ENCODE measurements at regions not wholly inside any gene's neighbourhood (a gene's known extent, or its start where the extent isn't known, plus 50 kb on each side); places are given as distances from the start of the nearest gene placed in this dataset.

DNA sequence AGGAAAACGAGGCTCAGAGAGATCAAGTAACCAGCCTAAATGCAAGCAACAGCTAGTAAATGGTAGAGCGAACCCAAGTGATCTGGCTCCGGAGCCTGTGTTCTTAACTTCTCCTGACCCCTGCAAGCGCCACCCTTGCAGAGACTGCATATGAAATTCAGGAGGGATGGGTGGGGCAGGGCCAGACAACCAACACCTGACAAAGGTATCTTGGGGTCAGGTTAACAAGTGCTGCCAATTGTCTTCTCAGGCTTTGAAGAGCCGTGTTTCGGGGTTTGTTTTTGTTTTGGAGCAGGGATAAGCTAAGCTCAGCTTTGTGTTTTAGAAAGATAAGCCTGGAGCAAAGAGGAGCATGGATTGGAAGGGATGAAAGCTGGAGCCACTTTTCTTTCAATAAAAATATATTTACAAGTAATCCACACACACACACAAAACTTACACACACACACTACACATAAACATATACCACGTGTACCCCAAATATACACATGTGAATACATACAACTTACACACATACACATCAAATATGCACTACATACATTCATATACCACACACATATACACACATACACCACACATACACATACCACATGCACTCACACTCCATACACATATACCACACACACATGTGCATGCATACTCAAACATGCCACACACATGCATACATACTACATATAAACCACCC lies 722.0 kb downstream of the DIAPH3 start (continued):
- TF ChIP-seq ZNF232 (CRISPR knock-in tag; IDR thresholded peaks at IDR 0.05) (no peak), SMAD3 (CRISPR knock-in tag; IDR thresholded peaks at IDR 0.05; ENCODE audit: borderline replicate concordance) (no peak), JAZF1 (CRISPR knock-in tag; IDR thresholded peaks at IDR 0.05) (no peak), EMX1 (CRISPR knock-in tag; IDR thresholded peaks at IDR 0.05) (no peak), CREB1 (CRISPR knock-in tag; IDR thresholded peaks at IDR 0.05) (no peak), IRF2 (CRISPR knock-in tag; IDR thresholded peaks at IDR 0.05; ENCODE audit: borderline replicate concordance, low read depth) (no peak), MXD4 (CRISPR knock-in tag; IDR thresholded peaks at IDR 0.05; ENCODE audit: borderline replicate concordance) (no peak), ZNF423 (CRISPR knock-in tag; IDR thresholded peaks at IDR 0.05) (no peak), ATF1 (CRISPR knock-in tag; IDR thresholded peaks at IDR 0.05) (no peak)
- TF ChIP-seq, protein P1, sequence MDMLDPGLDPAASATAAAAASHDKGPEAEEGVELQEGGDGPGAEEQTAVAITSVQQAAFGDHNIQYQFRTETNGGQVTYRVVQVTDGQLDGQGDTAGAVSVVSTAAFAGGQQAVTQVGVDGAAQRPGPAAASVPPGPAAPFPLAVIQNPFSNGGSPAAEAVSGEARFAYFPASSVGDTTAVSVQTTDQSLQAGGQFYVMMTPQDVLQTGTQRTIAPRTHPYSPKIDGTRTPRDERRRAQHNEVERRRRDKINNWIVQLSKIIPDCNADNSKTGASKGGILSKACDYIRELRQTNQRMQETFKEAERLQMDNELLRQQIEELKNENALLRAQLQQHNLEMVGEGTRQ (CRISPR knock-in tag; IDR thresholded peaks at IDR 0.05), result no peak
- TF ChIP-seq, protein P2, sequence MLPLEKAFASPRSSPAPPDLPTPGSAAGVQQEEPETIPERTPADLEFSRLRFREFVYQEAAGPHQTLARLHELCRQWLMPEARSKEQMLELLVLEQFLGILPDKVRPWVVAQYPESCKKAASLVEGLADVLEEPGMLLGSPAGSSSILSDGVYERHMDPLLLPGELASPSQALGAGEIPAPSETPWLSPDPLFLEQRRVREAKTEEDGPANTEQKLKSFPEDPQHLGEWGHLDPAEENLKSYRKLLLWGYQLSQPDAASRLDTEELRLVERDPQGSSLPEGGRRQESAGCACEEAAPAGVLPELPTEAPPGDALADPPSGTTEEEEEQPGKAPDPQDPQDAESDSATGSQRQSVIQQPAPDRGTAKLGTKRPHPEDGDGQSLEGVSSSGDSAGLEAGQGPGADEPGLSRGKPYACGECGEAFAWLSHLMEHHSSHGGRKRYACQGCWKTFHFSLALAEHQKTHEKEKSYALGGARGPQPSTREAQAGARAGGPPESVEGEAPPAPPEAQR (CRISPR knock-in tag; IDR thresholded peaks at IDR 0.05), result no peak
- TF ChIP-seq, protein P3, sequence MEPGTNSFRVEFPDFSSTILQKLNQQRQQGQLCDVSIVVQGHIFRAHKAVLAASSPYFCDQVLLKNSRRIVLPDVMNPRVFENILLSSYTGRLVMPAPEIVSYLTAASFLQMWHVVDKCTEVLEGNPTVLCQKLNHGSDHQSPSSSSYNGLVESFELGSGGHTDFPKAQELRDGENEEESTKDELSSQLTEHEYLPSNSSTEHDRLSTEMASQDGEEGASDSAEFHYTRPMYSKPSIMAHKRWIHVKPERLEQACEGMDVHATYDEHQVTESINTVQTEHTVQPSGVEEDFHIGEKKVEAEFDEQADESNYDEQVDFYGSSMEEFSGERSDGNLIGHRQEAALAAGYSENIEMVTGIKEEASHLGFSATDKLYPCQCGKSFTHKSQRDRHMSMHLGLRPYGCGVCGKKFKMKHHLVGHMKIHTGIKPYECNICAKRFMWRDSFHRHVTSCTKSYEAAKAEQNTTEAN (CRISPR knock-in tag; IDR thresholded peaks at IDR 0.05), result no peak

DNA sequence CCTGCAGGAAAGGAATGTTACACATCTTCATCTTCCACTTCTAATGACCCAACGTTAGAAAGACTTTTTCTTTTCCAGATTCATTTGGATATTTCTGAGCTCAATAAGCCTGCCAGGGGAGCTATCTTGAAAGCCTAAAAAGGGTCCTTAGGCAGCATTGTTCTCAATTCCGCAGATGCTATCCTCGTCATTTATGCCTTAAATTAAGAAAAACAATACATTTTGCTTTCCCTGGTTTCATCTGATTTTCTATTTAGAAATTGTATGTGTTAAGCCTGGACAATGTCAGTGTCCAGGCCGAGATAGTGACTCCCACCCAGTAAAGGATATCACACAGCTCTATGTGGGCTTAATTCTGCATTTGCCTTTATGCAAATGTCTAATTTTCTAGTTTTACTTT lies 721.3 kb downstream of the DIAPH3 start:
- ATAC-seq, result no peak
- Mint-ChIP-seq H3K36me3 (peaks cover 10% of the 10 kb centered on the region), H3K9me3 (peaks cover 13% of the 10 kb centered on the region), H3K4me1 (peaks cover 60% of the 10 kb centered on the region), H3K27me3 (ENCODE audit: low read depth) (peaks cover 38% of the 10 kb centered on the region), H3K27ac (no peak overlapping the region), H3K4me3 (no peak overlapping the region)
- ChIA-PET POLR2A (no interaction called here), CTCF (interaction anchor here (1.3 kb wide), 1 partner anchor 20 kb away, joined by 4 read pairs; no protein-coding TSS in a partner anchor)
- DNase-seq (ENCODE audit: low spot score), result no peak
- TF ChIP-seq, protein P4, sequence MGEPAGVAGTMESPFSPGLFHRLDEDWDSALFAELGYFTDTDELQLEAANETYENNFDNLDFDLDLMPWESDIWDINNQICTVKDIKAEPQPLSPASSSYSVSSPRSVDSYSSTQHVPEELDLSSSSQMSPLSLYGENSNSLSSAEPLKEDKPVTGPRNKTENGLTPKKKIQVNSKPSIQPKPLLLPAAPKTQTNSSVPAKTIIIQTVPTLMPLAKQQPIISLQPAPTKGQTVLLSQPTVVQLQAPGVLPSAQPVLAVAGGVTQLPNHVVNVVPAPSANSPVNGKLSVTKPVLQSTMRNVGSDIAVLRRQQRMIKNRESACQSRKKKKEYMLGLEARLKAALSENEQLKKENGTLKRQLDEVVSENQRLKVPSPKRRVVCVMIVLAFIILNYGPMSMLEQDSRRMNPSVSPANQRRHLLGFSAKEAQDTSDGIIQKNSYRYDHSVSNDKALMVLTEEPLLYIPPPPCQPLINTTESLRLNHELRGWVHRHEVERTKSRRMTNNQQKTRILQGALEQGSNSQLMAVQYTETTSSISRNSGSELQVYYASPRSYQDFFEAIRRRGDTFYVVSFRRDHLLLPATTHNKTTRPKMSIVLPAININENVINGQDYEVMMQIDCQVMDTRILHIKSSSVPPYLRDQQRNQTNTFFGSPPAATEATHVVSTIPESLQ (CRISPR knock-in tag; IDR thresholded peaks at IDR 0.05), result no peak
- TF ChIP-seq MYBL2 (CRISPR knock-in tag; IDR thresholded peaks at IDR 0.05), result no peak
- TF ChIP-seq ZNF423 (CRISPR knock-in tag; IDR thresholded peaks at IDR 0.05), result no peak
- no peak for TF ChIP-seq CREB1 (CRISPR knock-in tag; IDR thresholded peaks at IDR 0.05)
- TF ChIP-seq, protein P5, sequence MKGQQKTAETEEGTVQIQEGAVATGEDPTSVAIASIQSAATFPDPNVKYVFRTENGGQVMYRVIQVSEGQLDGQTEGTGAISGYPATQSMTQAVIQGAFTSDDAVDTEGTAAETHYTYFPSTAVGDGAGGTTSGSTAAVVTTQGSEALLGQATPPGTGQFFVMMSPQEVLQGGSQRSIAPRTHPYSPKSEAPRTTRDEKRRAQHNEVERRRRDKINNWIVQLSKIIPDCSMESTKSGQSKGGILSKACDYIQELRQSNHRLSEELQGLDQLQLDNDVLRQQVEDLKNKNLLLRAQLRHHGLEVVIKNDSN (CRISPR knock-in tag; IDR thresholded peaks at IDR 0.05), result no peak
- TF ChIP-seq, protein P1 (CRISPR knock-in tag; IDR thresholded peaks at IDR 0.05), result no peak
- TF ChIP-seq ZNF263 (CRISPR knock-in tag; IDR thresholded peaks at IDR 0.05; ENCODE audit: low read depth), result no peak
- TF ChIP-seq, protein P6, sequence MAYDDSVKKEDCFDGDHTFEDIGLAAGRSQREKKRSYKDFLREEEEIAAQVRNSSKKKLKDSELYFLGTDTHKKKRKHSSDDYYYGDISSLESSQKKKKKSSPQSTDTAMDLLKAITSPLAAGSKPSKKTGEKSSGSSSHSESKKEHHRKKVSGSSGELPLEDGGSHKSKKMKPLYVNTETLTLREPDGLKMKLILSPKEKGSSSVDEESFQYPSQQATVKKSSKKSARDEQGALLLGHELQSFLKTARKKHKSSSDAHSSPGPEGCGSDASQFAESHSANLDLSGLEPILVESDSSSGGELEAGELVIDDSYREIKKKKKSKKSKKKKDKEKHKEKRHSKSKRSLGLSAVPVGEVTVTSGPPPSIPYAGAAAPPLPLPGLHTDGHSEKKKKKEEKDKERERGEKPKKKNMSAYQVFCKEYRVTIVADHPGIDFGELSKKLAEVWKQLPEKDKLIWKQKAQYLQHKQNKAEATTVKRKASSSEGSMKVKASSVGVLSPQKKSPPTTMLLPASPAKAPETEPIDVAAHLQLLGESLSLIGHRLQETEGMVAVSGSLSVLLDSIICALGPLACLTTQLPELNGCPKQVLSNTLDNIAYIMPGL (CRISPR knock-in tag; IDR thresholded peaks at IDR 0.05), result no peak
- no peak for TF ChIP-seq IRF2 (CRISPR knock-in tag; IDR thresholded peaks at IDR 0.05; ENCODE audit: borderline replicate concordance, low read depth)
- TF ChIP-seq, protein P7, sequence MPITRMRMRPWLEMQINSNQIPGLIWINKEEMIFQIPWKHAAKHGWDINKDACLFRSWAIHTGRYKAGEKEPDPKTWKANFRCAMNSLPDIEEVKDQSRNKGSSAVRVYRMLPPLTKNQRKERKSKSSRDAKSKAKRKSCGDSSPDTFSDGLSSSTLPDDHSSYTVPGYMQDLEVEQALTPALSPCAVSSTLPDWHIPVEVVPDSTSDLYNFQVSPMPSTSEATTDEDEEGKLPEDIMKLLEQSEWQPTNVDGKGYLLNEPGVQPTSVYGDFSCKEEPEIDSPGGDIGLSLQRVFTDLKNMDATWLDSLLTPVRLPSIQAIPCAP (CRISPR knock-in tag; IDR thresholded peaks at IDR 0.05), result no peak
- no peak for TF ChIP-seq TCF7 (CRISPR knock-in tag; IDR thresholded peaks at IDR 0.05; ENCODE audit: low read depth)
- TF ChIP-seq ZNF416 (CRISPR knock-in tag; IDR thresholded peaks at IDR 0.05), result no peak
- TF ChIP-seq, protein P8, sequence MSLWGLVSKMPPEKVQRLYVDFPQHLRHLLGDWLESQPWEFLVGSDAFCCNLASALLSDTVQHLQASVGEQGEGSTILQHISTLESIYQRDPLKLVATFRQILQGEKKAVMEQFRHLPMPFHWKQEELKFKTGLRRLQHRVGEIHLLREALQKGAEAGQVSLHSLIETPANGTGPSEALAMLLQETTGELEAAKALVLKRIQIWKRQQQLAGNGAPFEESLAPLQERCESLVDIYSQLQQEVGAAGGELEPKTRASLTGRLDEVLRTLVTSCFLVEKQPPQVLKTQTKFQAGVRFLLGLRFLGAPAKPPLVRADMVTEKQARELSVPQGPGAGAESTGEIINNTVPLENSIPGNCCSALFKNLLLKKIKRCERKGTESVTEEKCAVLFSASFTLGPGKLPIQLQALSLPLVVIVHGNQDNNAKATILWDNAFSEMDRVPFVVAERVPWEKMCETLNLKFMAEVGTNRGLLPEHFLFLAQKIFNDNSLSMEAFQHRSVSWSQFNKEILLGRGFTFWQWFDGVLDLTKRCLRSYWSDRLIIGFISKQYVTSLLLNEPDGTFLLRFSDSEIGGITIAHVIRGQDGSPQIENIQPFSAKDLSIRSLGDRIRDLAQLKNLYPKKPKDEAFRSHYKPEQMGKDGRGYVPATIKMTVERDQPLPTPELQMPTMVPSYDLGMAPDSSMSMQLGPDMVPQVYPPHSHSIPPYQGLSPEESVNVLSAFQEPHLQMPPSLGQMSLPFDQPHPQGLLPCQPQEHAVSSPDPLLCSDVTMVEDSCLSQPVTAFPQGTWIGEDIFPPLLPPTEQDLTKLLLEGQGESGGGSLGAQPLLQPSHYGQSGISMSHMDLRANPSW (CRISPR knock-in tag; conservative IDR thresholded peaks at IDR 0.05; ENCODE audit: low read depth), result no peak
- no peak for TF ChIP-seq ATF1 (CRISPR knock-in tag; IDR thresholded peaks at IDR 0.05)
- no peak for TF ChIP-seq KAT7 (CRISPR knock-in tag; IDR thresholded peaks at IDR 0.05; ENCODE audit: borderline replicate concordance)
- TF ChIP-seq ETV6 (CRISPR knock-in tag; IDR thresholded peaks at IDR 0.05), result no peak

Data from WTC11 (cell line).